ENCODE measurements at regions not wholly inside any gene's neighbourhood (a gene's known extent, or its start where the extent isn't known, plus 50 kb on each side); places are given as distances from the start of the nearest gene placed in this dataset.

GRCh38 chr12:94706250-94706661, 55.9 kb upstream of the TMCC3 start:
- no peak for DNase-seq

GRCh38 chr12:94705676-94706075, 55.3 kb upstream of the TMCC3 start:
- DNase-seq = no peak

GRCh38 chr12:94704452-94705306, 54.3 kb upstream of the TMCC3 start:
- peak; percentile 62 for DNase-seq

- DNase-seq = no peak
These were observed 52.3 kb upstream of the TMCC3 start for GRCh38 chr12:94702696-94703095.

- DNase-seq = no peak
These were observed 51.4 kb upstream of the TMCC3 start for GRCh38 chr12:94701711-94702110.

- DNase-seq = no peak
These were observed 50.3 kb upstream of the TMCC3 start for GRCh38 chr12:94700662-94701061.
